Endothelial cell of umbilical vein (primary cell): ENCODE measurements at regions not wholly inside any gene's neighbourhood (a gene's known extent, or its start where the extent isn't known, plus 50 kb on each side); places are given as distances from the start of the nearest gene placed in this dataset.

Experiments
- MYC ChIP-seq: IDR thresholded peaks from one replicate; pipeline ENCODE4 v1.6.1; 2011; ENCODE audit warnings: mild to moderate bottlenecking, low read depth, low read length
- POLR2A ChIP-seq: IDR thresholded peaks from 2 replicates; pipeline ENCODE4 v1.6.1; 2012; ENCODE audit warnings: low read depth, mild to moderate bottlenecking, control low read depth, low read length
- POLR2AphosphoS5 ChIP-seq: IDR thresholded peaks from 2 replicates; pipeline ENCODE4 v1.6.1; 2012; ENCODE audit warnings: low read depth, mild to moderate bottlenecking, control low read depth, low read length, moderate library complexity; ENCODE audit not compliant: insufficient read depth
- TF ChIP-seq, protein P1 (sequence below), 2 donors: IDR thresholded peaks; 1 replicate in 1 of 2; 2 replicates in 1 of 2; pipeline ENCODE4 v1.5.1; 2011; ENCODE audit warnings: low read length in 2 of 2, mild to moderate bottlenecking in 2 of 2, moderate library complexity in 2 of 2, control low read depth in 1 of 2, inconsistent platforms in 1 of 2, low read depth in 1 of 2; ENCODE audit not compliant: insufficient read depth in 1 of 2; ENCODE audit errors: extremely low read depth in 1 of 2

DNA sequence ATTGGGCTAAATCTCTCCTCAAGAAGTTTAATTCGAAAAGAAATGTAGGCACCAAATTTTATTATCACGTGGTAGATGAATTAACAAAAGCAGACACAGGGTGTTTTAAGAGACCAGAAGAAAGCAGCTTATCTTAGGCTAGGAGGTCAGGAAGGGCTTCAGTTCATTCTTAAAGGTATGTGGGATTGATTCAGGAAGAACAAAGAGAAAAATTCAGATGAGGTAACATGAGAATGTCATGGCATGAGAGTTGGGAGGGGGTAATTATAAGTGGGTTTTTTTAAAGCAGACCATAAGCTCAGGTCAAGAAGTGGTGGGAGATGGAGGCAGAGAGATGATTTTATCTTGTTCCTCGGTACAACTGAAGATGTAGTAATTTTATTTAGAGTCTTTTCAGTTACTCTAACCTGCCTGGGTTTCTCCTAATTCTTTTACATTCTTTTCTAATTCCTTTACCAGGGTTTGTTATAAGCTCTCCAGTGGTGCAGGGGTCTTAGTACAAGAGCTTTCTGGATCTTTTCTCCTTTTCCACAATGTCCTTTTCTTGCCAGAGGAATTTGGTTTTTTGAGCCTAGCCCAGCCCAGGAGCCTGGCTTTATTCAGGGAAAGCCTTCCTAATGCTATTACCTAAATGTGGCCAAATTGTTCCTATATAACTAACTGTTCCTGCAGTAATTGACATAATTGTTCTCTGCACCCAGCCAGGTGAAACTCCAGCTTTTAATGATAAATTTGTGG, 474.1 kb upstream of the BTBD3 start:
- TF ChIP-seq, protein P1, sequence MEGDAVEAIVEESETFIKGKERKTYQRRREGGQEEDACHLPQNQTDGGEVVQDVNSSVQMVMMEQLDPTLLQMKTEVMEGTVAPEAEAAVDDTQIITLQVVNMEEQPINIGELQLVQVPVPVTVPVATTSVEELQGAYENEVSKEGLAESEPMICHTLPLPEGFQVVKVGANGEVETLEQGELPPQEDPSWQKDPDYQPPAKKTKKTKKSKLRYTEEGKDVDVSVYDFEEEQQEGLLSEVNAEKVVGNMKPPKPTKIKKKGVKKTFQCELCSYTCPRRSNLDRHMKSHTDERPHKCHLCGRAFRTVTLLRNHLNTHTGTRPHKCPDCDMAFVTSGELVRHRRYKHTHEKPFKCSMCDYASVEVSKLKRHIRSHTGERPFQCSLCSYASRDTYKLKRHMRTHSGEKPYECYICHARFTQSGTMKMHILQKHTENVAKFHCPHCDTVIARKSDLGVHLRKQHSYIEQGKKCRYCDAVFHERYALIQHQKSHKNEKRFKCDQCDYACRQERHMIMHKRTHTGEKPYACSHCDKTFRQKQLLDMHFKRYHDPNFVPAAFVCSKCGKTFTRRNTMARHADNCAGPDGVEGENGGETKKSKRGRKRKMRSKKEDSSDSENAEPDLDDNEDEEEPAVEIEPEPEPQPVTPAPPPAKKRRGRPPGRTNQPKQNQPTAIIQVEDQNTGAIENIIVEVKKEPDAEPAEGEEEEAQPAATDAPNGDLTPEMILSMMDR (IDR thresholded peaks at IDR 0.05; ENCODE audit: extremely low read depth in 1 of 2, insufficient read depth in 1 of 2, low read depth in 1 of 2, low read length in 2 of 2) = no peak
- TF ChIP-seq POLR2A (no peak), POLR2AphosphoS5 (no peak), MYC (no peak)
